Stimulated activated naive CD8-positive, alpha-beta T cell treated with anti-CD3 and anti-CD28 coated beads, Interleukin-15, amount 100 ng/mL, for 72 hours (primary cell): ENCODE measurements at regions not wholly inside any gene's neighbourhood (a gene's known extent, or its start where the extent isn't known, plus 50 kb on each side); places are given as distances from the start of the nearest gene placed in this dataset.

ENCODE experiments used
- ATAC-seq: fragments of 150-1000 bp; cut with Tn5 transposase; 2 replicates; pipeline ENCODE4 v1.10.0; 2021; ENCODE audit warnings: mild to moderate bottlenecking, moderate library complexity
- DNase-seq, 2 donors: peaks; one replicate each; pipeline ENCODE4 v3.0.0; 2021 to 2022
- H3K27ac Mint-ChIP-seq, 2 donors: one replicate each; pipeline ENCODE4 v1.8.0; 2022; ENCODE audit warnings: mild to moderate bottlenecking in 2 of 2, mixed read lengths in 2 of 2, moderate library complexity in 2 of 2
- H3K27me3 Mint-ChIP-seq: one replicate; pipeline ENCODE4 v1.8.0; 2022; ENCODE audit warnings: mixed read lengths
- H3K4me1 Mint-ChIP-seq: one replicate; pipeline ENCODE4 v1.8.0; 2022; ENCODE audit warnings: mild to moderate bottlenecking, mixed read lengths
- H3K4me3 Mint-ChIP-seq, 2 donors: one replicate each; pipeline ENCODE4 v1.8.0; 2022; ENCODE audit warnings: mild to moderate bottlenecking in 2 of 2, mixed read lengths in 2 of 2, moderate library complexity in 1 of 2
- H3K9me3 Mint-ChIP-seq, 2 donors: one replicate each; pipeline ENCODE4 v1.8.0; 2022; ENCODE audit warnings: mixed read lengths in 2 of 2

GRCh38 chr2:129767346-129768035, 212.0 kb upstream of the RAB6C start:
- no peak for ATAC-seq
- H3K9me3 Mint-ChIP-seq = peaks cover 0 to 12% of the 10 kb centered on the region in 2 donors
- H3K27ac Mint-ChIP-seq = no peak overlapping the region
- no peak for DNase-seq
- H3K27me3 Mint-ChIP-seq = peaks cover 22% of the 10 kb centered on the region
- no peak overlapping the region for H3K4me3 Mint-ChIP-seq
- H3K4me1 Mint-ChIP-seq = no peaks in the 10 kb centered on the region

GRCh38 chr2:129768036-129768386, 211.5 kb upstream of the RAB6C start:
- H3K4me1 Mint-ChIP-seq = no peaks in the 10 kb centered on the region
- peaks cover 0 to 16% of the 10 kb centered on the region in 2 donors for H3K9me3 Mint-ChIP-seq
- ATAC-seq (no peak), DNase-seq (no peak)
- no peak overlapping the region for H3K4me3 Mint-ChIP-seq
- H3K27me3 Mint-ChIP-seq = peaks cover 22% of the 10 kb centered on the region
- no peak overlapping the region for H3K27ac Mint-ChIP-seq

- no peak for ATAC-seq
These were observed 210.8 kb upstream of the RAB6C start for GRCh38 chr2:129768485-129769184.

GRCh38 chr2:129769185-129769991, 210.1 kb upstream of the RAB6C start:
- Mint-ChIP-seq H3K9me3 (peaks cover 0 to 16% of the 10 kb centered on the region in 2 donors), H3K4me3 (no peak overlapping the region), H3K27ac (no peak overlapping the region), H3K4me1 (no peaks in the 10 kb centered on the region), H3K27me3 (peaks cover 22% of the 10 kb centered on the region)
- ATAC-seq = no peak
- DNase-seq = no peak

More at GRCh38 chr2:129768485-129769184, 210.8 kb upstream of the RAB6C start:
- DNase-seq = no peak
- H3K9me3 Mint-ChIP-seq = peaks cover 0 to 16% of the 10 kb centered on the region in 2 donors
- peaks cover 22% of the 10 kb centered on the region for H3K27me3 Mint-ChIP-seq
- H3K4me1 Mint-ChIP-seq = no peaks in the 10 kb centered on the region
- no peak overlapping the region for H3K4me3 Mint-ChIP-seq
- H3K27ac Mint-ChIP-seq = peak overlapping the region in 1 of 2 donors; percentile 82

GRCh38 chr2:129771418-129772189, 207.9 kb upstream of the RAB6C start:
- peaks cover 0 to 16% of the 10 kb centered on the region in 2 donors for H3K9me3 Mint-ChIP-seq
- no peaks in the 10 kb centered on the region for H3K4me1 Mint-ChIP-seq
- no peak overlapping the region for H3K27ac Mint-ChIP-seq
- DNase-seq (no peak), ATAC-seq (peak; percentile 26)
- H3K27me3 Mint-ChIP-seq = peaks cover 11% of the 10 kb centered on the region
- H3K4me3 Mint-ChIP-seq = no peak overlapping the region

- ATAC-seq = peak; percentile 9
- H3K4me3 Mint-ChIP-seq = no peak overlapping the region
These were observed 207.3 kb upstream of the RAB6C start for GRCh38 chr2:129772190-129772579.

DNA sequence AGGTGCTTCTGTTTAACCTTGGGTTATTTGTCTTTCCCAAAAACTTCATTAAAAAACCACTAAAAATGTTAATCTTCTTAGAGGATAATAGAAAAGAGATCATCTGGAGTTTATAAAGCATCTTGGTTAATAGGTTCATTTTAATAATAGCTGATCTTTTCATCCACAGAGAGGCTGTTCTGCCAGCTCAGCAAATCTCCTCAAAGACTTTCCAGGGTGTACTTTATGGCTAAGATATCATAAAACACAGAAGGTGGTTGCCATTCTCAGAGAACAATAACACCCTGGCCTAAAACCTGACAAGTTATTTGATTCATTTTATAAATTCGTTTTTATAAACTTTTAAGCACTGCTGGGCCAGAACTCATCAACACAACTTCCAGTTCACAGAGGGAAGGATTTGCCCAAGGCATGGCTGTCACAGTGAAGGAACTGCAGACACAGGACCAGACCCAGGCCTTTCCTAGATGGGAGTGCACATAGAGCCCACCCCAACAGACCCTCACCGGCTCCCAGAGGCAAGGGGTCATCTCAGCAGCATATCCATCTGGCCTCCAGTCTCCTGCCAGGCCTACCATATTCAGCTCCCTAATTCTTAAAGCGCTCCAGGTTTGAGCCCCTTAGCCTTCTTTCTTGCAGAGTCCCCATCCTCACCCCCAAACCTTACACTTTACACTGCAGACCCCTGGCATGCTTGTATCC, 203.4 kb upstream of the RAB6C start:
- DNase-seq = no peak
- no peak overlapping the region for H3K27ac Mint-ChIP-seq
- H3K9me3 Mint-ChIP-seq = peaks cover 0 to 16% of the 10 kb centered on the region in 2 donors
- no peak for ATAC-seq
- H3K27me3 Mint-ChIP-seq = peaks cover 7% of the 10 kb centered on the region
- no peaks in the 10 kb centered on the region for H3K4me1 Mint-ChIP-seq
- no peak overlapping the region for H3K4me3 Mint-ChIP-seq

More at GRCh38 chr2:129772190-129772579, 207.3 kb upstream of the RAB6C start:
- DNase-seq = no peak
- no peak overlapping the region for H3K27ac Mint-ChIP-seq
- peaks cover 14% of the 10 kb centered on the region for H3K27me3 Mint-ChIP-seq
- no peaks in the 10 kb centered on the region for H3K4me1 Mint-ChIP-seq
- H3K9me3 Mint-ChIP-seq = peaks cover 0 to 16% of the 10 kb centered on the region in 2 donors

DNA sequence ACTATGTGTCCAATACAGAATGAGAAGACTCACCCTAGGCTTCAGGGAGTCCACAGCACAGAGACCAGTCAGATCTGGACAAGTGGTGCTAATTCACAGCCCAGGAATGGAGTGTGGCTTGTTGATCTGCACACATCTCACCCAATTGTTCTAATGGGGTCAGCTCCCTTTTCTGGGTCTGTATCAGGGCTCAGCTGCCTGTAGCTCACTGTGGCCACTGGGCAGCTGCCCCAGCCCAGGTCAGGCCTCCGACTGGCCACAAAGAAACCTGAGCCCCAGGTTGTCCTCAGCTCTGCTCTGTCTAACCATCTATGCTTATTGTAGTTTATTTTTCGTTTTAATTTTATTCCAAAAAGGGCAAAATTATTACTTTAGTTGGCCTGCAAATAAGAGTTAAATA, 202.3 kb upstream of the RAB6C start:
- no peaks in the 10 kb centered on the region for H3K4me1 Mint-ChIP-seq
- peaks cover 0 to 6% of the 10 kb centered on the region in 2 donors for H3K9me3 Mint-ChIP-seq
- ATAC-seq (no peak), DNase-seq (no peak)
- H3K27ac Mint-ChIP-seq = no peak overlapping the region
- peaks cover 14% of the 10 kb centered on the region for H3K27me3 Mint-ChIP-seq
- no peak overlapping the region for H3K4me3 Mint-ChIP-seq

DNA sequence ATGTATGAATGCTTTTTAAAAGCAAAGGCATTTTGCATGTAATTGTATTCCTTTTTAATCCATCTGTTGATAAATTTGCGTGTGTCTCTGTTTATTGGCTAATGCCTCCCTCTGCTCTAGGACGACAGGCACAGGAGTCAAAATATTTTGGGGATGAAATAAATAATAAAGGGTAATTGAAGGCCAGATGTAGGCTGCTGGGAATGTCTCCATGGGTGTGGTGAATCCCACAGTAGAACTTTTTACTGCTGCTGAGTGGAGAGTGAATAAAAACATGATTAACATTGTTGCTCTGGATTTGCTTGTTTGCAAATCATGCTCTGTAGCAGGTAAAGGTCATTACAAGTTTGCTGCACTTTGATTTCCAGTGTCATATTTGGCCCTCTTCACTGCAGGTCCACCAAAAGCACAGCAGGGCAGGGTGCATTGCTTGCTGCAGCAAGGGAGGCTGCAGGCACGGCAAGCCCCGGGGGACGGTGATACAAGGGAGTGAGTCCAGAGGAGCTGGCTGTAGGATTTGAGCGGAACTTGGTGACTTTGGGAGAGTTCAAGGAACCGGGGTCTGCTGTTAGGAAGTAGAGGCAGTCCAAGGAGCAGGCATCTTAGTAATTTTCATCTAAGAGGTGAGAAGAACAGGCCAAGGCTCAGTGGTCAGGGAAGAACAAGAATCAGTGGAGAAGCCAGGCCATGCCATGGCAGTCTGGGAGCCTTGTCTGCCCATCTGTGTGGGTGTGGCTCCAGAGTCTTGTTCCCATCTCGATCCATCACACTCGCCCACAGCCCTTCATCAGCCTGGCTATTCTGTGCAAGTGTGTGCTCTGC, 201.5 kb upstream of the RAB6C start:
- no peak overlapping the region for H3K4me3 Mint-ChIP-seq

GRCh38 chr2:129778584-129778877, 200.9 kb upstream of the RAB6C start:
- no peak overlapping the region for H3K4me3 Mint-ChIP-seq
- no peaks in the 10 kb centered on the region for H3K9me3 Mint-ChIP-seq
- no peaks in the 10 kb centered on the region for H3K4me1 Mint-ChIP-seq
- ATAC-seq (no peak), DNase-seq (no peak)
- H3K27me3 Mint-ChIP-seq = peaks cover 16% of the 10 kb centered on the region
- no peak overlapping the region for H3K27ac Mint-ChIP-seq

More for the DNA sequence above, 201.5 kb upstream of the RAB6C start:
- Mint-ChIP-seq H3K9me3 (no peaks in the 10 kb centered on the region), H3K27me3 (peaks cover 16% of the 10 kb centered on the region), H3K27ac (peak overlapping the region in 1 of 2 donors; percentile 14), H3K4me1 (no peaks in the 10 kb centered on the region)
- DNase-seq (no peak), ATAC-seq (no peak)

DNA sequence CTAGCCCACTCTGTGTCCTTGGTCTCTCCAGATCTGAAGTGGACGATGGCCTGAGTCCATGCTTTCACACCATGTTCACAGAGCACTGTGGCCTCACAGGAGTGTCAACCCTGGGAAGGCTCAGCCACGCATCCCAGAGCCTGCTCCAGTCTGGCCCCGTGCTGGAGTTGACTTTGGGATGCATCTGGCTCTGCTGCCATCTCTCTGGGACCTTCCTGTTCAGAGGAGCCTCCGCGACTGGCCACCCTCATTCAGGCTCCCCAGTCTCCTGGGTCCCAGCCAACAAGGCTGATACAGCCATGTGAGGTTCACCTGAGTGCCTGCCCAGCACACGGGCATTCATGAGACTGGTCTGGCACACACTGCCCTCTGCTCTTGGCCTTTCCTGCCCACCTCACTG, 199.7 kb upstream of the RAB6C start:
- Mint-ChIP-seq H3K4me3 (no peak overlapping the region), H3K27me3 (peaks cover 16% of the 10 kb centered on the region), H3K4me1 (no peaks in the 10 kb centered on the region), H3K27ac (no peak overlapping the region), H3K9me3 (no peaks in the 10 kb centered on the region)
- DNase-seq = no peak
- peak; percentile 10 for ATAC-seq

GRCh38 chr2:129780316-129781270, 198.9 kb upstream of the RAB6C start:
- no peak for DNase-seq
- Mint-ChIP-seq H3K4me1 (no peaks in the 10 kb centered on the region), H3K4me3 (no peak overlapping the region), H3K27ac (peak overlapping the region in 1 of 2 donors; percentile 48), H3K9me3 (no peaks in the 10 kb centered on the region), H3K27me3 (peaks cover 16% of the 10 kb centered on the region)
- no peak for ATAC-seq
